B cell (primary cell): ENCODE measurements at regions not wholly inside any gene's neighbourhood (a gene's known extent, or its start where the extent isn't known, plus 50 kb on each side); places are given as distances from the start of the nearest gene placed in this dataset.

Experiments used
- ATAC-seq: fragments of 200-7000 bp; cut with Tn5 transposase; one replicate; pipeline ENCODE4 v1.10.0; 2021; ENCODE audit warnings: low read depth, mild to moderate bottlenecking, moderate number of reproducible peaks, moderate library complexity
- CTCF ChIA-PET: fragments of 350-600 bp; sonication (Branson Sonifier 250); formaldehyde crosslinking; loops from one replicate; lab custom pipeline; 2021; ENCODE audit warnings: antibody characterized with exemption, inconsistent platforms; lab: Charles Lee
- POLR2A ChIA-PET: fragments of 350-600 bp; sonication (Branson Sonifier 250); formaldehyde crosslinking; loops from one replicate; lab custom pipeline; 2021; ENCODE audit warnings: antibody characterized with exemption; lab: Charles Lee
- DNase-seq: peaks from one replicate; pipeline ENCODE4 v3.0.0; 2013
- H2AFZ ChIP-seq: 2 replicates; pipeline ENCODE4 v1.6.1; 2012; ENCODE audit warnings: mild to moderate bottlenecking, low read depth, low read length; ENCODE audit not compliant: insufficient read depth, poor library complexity, severe bottlenecking
- H3K27ac ChIP-seq, 2 donors: 1 replicate in 1 of 2; 2 replicates in 1 of 2; pipeline ENCODE4 v1.5.1; 2012 to 2013; ENCODE audit warnings: low read length in 2 of 2, mild to moderate bottlenecking in 2 of 2, moderate library complexity in 1 of 2
- H3K27me3 ChIP-seq, 4 experiments: fragments of 200-600 bp in 1 of 4; sonication (generic) in 1 of 4; replicated peaks in 1 of 4; 1 replicate in 2 of 4; 2 replicates in 2 of 4; pipeline versions ENCODE4 v1.6.1 to v1.7.0; 2013 to 2016; ENCODE audit warnings: low read length in 3 of 4, mild to moderate bottlenecking in 2 of 4, mixed read lengths in 1 of 4, moderate library complexity in 1 of 4; ENCODE audit not compliant: insufficient read depth in 4 of 4, control insufficient read depth in 3 of 4; ENCODE audit errors: control extremely low read depth in 1 of 4
- H3K36me3 ChIP-seq, 2 experiments: replicated peaks in 1 of 2; 1 replicate in 1 of 2; 2 replicates in 1 of 2; pipeline versions ENCODE4 v1.6.1 to v1.7.1; 2013; ENCODE audit warnings: low read length in 1 of 2; ENCODE audit not compliant: insufficient read depth in 2 of 2, control insufficient read depth in 1 of 2; ENCODE audit errors: control extremely low read depth in 1 of 2, extremely low read depth in 1 of 2
- H3K4me1 ChIP-seq, 2 donors: fragments of 200-600 bp in 1 of 2; sonication (generic) in 1 of 2; 1 replicate in 1 of 2; 2 replicates in 1 of 2; pipeline versions ENCODE4 v1.5.1 to v1.6.1; 2013 to 2017; ENCODE audit warnings: low read length in 2 of 2; ENCODE audit not compliant: control insufficient read depth in 2 of 2, insufficient read depth in 2 of 2
- H3K4me2 ChIP-seq: replicated peaks from 2 replicates; pipeline ENCODE3; 2012; ENCODE audit warnings: mild to moderate bottlenecking, low read depth, low read length; ENCODE audit not compliant: poor library complexity, severe bottlenecking
- H3K4me3 ChIP-seq, 5 experiments: fragments of 200-600 bp in 1 of 5; sonication (generic) in 1 of 5; 1 replicate in 3 of 5; 2 replicates in 2 of 5; pipeline versions ENCODE4 v1.5.1 to v1.7.0; 2011 to 2016; ENCODE audit warnings: low read length in 4 of 5, mild to moderate bottlenecking in 4 of 5, low read depth in 2 of 5, control low read depth in 1 of 5, moderate library complexity in 1 of 5; ENCODE audit not compliant: insufficient read depth in 1 of 5; ENCODE audit errors: control extremely low read depth in 1 of 5, extremely low read depth in 1 of 5
- H3K79me2 ChIP-seq: fragments of 200-600 bp; sonication (generic); one replicate; pipeline ENCODE4 v1.6.0; 2016; ENCODE audit warnings: low read length; ENCODE audit not compliant: control insufficient read depth, insufficient read depth
- H3K9ac ChIP-seq: fragments of 200-600 bp; sonication (generic); 2 replicates; pipeline ENCODE4 v1.6.1; 2017; ENCODE audit warnings: mild to moderate bottlenecking, low read length, moderate library complexity
- H3K9me3 ChIP-seq, 3 donors: one replicate each; pipeline versions ENCODE4 v1.6.1 to v1.7.1; 2013; ENCODE audit warnings: low read length in 2 of 3; ENCODE audit not compliant: control insufficient read depth in 2 of 3, insufficient read depth in 1 of 3; ENCODE audit errors: control extremely low read depth in 1 of 3
- H4K20me1 ChIP-seq: 2 replicates; pipeline ENCODE4 v1.6.0; 2012; ENCODE audit warnings: mild to moderate bottlenecking, low read length; ENCODE audit not compliant: insufficient read depth, control insufficient read depth, poor library complexity, severe bottlenecking
- H3K27ac Mint-ChIP-seq: one replicate; pipeline ENCODE4 v1.8.0; 2021; ENCODE audit warnings: mixed read lengths
- H3K27me3 Mint-ChIP-seq: one replicate; pipeline ENCODE4 v1.8.0; 2021; ENCODE audit warnings: mixed read lengths
- H3K4me1 Mint-ChIP-seq: one replicate; pipeline ENCODE4 v1.8.0; 2021; ENCODE audit warnings: mixed read lengths
- H3K4me3 Mint-ChIP-seq: one replicate; pipeline ENCODE4 v1.8.0; 2021; ENCODE audit warnings: mixed read lengths
- H3K9me3 Mint-ChIP-seq: one replicate; pipeline ENCODE4 v1.8.0; 2022; ENCODE audit warnings: mixed read lengths; ENCODE audit not compliant: insufficient read depth
- EZH2 ChIP-seq: IDR thresholded peaks from 2 replicates; pipeline ENCODE4 v1.6.1; 2012; ENCODE audit warnings: borderline replicate concordance, low read depth, mild to moderate bottlenecking, moderate library complexity, low read length; ENCODE audit not compliant: insufficient read depth, poor library complexity, severe bottlenecking
- WGBS: methylation state at CpG from one replicate; pipeline ENCODE4 v1.1.5; 2013; ENCODE audit warnings: missing lambda C conversion rate; ENCODE audit not compliant: insufficient coverage; 5-methylcytosine and 5-hydroxymethylcytosine counted together
- intact Hi-C: fragments of 100-400 bp; cut with micrococcal nuclease; formaldehyde crosslinking; loops from one replicate; pipeline ENCODE4 v1.10.0; 2022
- TF ChIP-seq, protein P1 (sequence below): fragments of 200-600 bp; IDR thresholded peaks from one replicate; pipeline ENCODE4 v1.8.0; 2022; ENCODE audit warnings: antibody characterized with exemption, mild to moderate bottlenecking

DNA sequence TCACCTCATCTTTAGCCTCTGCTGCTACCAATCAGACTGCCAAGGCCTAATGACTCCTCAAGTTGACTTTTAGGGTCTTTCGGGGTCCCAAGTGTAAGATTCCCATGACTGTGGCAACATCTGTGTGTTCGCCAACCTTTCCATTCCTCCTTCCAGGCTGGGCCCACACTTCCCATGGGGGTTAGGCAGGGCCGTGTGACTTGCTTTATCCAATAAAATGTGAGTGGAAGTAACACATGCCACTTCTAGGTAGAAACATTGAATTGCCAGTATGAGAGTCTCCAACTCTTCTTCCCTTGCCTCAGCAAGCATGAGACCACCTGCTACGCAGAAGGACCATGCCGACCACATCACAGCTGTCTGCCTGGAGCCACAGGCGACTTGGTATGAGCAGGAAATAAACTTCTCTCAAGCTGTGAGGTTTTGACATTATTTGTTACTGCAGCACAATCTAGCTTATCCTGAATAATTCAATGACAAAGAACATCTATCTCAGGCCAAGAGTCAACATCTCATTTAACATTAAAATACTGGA lies 190.4 kb upstream of the IER5L start:
- H4K20me1 ChIP-seq = no peaks in the 10 kb centered on the region
- H3K79me2 ChIP-seq = no peaks in the 10 kb centered on the region
- H3K4me1 Mint-ChIP-seq = no peaks in the 10 kb centered on the region
- no peak overlapping the region for H3K27ac Mint-ChIP-seq
- ATAC-seq (no peak), DNase-seq (no peak)
- peaks cover 2% of the 10 kb centered on the region for H3K9me3 Mint-ChIP-seq
- ChIA-PET CTCF (no interaction called here), POLR2A (no interaction called here)
- H3K4me3 Mint-ChIP-seq = no peak overlapping the region
- H3K4me2 ChIP-seq = no peak overlapping the region
- no peaks in the 10 kb centered on the region for H3K4me1 ChIP-seq
- H3K36me3 ChIP-seq = no peaks in the 10 kb centered on the region
- no peaks in the 10 kb centered on the region for H3K27me3 ChIP-seq
- H2AFZ ChIP-seq = no peak overlapping the region
- WGBS = 100% methylated on average over 1 of the region's 6 CpGs
- H3K27ac ChIP-seq = no peak overlapping the region
- peaks cover 0 to 21% (median 0%) of the 10 kb centered on the region in 3 donors for H3K9me3 ChIP-seq
- peaks cover 16% of the 10 kb centered on the region for H3K27me3 Mint-ChIP-seq
- intact Hi-C loops = no loop called here
- no peak overlapping the region for H3K4me3 ChIP-seq
- H3K9ac ChIP-seq = no peak overlapping the region
- TF ChIP-seq EZH2 = no peak
- TF ChIP-seq, protein P1, sequence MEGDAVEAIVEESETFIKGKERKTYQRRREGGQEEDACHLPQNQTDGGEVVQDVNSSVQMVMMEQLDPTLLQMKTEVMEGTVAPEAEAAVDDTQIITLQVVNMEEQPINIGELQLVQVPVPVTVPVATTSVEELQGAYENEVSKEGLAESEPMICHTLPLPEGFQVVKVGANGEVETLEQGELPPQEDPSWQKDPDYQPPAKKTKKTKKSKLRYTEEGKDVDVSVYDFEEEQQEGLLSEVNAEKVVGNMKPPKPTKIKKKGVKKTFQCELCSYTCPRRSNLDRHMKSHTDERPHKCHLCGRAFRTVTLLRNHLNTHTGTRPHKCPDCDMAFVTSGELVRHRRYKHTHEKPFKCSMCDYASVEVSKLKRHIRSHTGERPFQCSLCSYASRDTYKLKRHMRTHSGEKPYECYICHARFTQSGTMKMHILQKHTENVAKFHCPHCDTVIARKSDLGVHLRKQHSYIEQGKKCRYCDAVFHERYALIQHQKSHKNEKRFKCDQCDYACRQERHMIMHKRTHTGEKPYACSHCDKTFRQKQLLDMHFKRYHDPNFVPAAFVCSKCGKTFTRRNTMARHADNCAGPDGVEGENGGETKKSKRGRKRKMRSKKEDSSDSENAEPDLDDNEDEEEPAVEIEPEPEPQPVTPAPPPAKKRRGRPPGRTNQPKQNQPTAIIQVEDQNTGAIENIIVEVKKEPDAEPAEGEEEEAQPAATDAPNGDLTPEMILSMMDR = no peak

DNA sequence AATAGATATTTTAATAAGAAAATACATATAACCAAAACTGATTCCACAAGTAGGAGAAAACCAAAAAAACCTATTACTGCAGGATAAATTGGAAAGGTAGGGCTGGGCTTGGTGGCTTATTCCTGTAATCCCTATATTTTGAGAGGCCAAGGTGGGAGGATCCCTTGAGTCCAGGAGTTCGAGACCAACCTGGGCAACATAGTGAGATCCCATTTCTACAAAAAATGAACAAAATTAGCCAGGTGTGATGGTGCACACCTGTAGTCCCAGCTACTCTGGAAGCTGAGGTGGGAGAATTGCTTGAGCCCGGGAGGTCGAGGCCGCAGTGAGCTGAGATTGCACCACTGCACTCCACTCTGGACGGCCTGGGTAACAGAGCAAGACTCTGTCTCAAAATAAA lies 189.2 kb upstream of the IER5L start:
- Histone ChIP-seq H2AFZ (no peak overlapping the region), H3K27ac (no peak overlapping the region), H3K4me1 (peaks cover 4 to 5% of the 10 kb centered on the region in 2 donors), H4K20me1 (no peaks in the 10 kb centered on the region), H3K27me3 (no peaks in the 10 kb centered on the region), H3K4me2 (no peak overlapping the region), H3K4me3 (no peak overlapping the region), H3K9me3 (peaks cover 0 to 21% (median 0%) of the 10 kb centered on the region in 3 donors), H3K36me3 (no peaks in the 10 kb centered on the region), H3K9ac (no peak overlapping the region), H3K79me2 (no peaks in the 10 kb centered on the region)
- H3K9me3 Mint-ChIP-seq = peaks cover 2% of the 10 kb centered on the region
- no peak for TF ChIP-seq EZH2
- TF ChIP-seq, protein P1 = no peak
- ChIA-PET POLR2A (interaction anchor here (0.6 kb wide), 1 partner anchor 44 kb away, joined by 5 read pairs; no protein-coding TSS in a partner anchor), CTCF (no interaction called here)
- peaks cover 3% of the 10 kb centered on the region for H3K4me1 Mint-ChIP-seq
- ATAC-seq = no peak
- intact Hi-C loops = no loop called here
- whole genome bisulfite sequencing = no CpG with 5 or more reads among the region's 5 CpGs
- no peak overlapping the region for H3K27ac Mint-ChIP-seq
- DNase-seq = no peak
- H3K4me3 Mint-ChIP-seq = no peak overlapping the region
- H3K27me3 Mint-ChIP-seq = peaks cover 18% of the 10 kb centered on the region
